GM19035 (cell line): ENCODE measurements at regions not wholly inside any gene's neighbourhood (a gene's known extent, or its start where the extent isn't known, plus 50 kb on each side); places are given as distances from the start of the nearest gene placed in this dataset.

Experiments used
- ATAC-seq: cut with Tn5 transposase; IDR thresholded peaks from one replicate; pipeline ENCODE4 v1.9.1; 2021; ENCODE audit not compliant: unreplicated experiment

DNA sequence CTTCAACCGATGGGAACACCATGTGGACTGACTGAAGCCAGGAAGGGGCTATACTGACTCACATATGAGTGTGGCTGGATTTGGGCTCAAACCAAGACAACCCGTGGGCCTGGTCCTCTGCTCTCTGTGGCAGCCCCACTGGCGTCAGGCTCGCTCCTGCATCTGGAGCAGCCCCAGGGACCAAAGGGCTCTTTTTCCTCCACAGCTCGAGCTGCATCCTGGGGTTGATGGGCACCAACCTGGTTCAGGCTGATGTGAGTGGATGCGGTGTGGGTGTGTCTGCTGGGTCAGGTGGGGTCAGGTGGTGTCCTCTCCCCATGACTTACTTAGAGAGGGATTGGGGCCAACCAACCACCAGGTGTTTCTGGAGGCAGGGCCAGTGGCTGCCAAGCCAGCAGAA lies 303.0 kb upstream of the AJAP1 start:
- ATAC-seq: no peak

DNA sequence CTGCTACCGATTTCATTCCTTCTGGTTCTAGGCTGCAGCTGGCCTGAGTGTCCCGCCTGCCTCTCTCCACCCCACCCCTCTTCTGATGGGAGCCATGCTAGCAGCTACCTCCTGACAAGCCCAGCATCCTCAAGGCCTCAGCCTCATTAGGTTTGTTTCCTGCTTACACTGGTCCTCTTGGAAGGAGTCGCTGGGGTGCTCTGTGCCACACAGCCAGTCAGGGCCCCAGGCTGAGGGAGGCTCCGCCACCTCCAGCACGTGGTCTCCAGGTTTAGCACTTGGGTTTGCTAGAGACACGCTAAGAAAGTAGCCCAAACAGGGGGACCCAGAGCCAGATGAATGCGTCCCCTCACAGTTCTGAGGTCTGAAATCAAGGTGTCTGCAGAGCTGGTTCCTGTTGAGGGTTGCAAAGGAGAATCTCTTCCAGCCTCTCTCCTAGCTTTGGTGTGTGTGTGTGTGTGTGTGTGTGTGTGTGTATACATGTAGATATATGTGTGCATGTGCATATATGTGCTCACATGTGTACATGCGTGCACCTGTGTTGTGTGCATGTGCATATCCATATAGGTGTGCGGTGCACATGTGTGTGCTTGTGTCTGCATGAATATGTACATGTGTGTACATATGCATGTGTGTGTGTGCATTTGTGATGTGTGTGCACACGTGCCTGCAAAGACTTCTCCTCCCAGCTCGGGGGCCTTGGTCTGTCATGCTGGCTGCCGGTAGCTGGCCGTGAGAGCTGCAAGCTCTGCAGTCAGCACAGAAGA lies 301.1 kb upstream of the AJAP1 start:
- ATAC-seq: no peak

DNA sequence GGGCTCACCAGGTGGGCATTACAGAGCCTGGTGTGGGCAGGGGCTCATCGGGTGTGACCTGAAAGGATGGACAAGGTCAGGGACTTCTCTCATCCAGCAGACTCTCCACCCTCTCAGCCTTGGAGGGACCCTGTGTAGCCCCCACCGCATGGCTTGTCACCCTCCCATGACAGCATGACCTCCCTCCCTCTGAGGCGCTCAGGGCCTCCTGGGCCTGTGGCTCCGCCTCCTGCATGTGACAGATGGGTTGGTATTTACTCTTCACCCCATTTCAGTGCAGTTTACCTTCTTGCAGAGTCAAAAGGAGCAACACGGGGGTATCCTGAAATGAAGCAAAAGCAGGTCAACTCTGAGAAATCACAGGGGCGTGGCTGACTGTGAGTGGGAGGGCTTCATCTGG lies 298.6 kb upstream of the AJAP1 start:
- ATAC-seq: no peak

DNA sequence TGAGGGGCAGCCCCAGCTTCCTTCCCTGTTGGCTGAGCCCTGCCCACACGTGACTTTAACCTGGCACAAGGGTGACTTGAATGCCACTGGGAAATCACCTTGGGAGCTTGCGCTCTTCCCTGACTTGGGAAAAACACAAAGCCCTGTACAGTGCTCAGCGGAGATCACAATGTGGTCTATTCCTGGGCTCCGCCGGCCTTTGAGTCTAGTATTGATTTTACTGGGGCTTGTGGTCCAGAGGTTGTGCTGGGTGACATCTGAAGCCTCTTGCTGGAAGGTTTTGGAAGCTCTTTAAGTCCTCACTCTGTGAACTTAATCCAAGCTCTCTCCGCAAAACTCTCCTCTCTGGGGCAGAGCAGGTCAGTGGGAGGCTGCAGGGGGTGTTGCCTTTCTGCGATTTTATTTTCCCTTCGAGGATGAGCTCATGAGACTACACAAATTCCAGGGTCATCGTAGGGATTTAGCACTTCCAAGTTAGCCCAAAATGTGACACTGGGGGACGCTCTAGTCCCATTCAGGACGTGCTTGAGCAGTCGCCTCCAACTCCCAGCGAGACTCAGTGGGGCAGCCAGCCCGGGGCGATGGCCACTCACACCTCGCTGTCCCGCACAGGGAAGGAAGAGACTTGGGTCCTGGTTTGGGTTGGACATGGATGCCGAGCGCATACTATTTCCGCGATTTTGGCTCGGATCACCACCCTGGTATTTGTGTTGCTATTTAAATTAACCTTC lies 291.9 kb upstream of the AJAP1 start:
- no peak for ATAC-seq

DNA sequence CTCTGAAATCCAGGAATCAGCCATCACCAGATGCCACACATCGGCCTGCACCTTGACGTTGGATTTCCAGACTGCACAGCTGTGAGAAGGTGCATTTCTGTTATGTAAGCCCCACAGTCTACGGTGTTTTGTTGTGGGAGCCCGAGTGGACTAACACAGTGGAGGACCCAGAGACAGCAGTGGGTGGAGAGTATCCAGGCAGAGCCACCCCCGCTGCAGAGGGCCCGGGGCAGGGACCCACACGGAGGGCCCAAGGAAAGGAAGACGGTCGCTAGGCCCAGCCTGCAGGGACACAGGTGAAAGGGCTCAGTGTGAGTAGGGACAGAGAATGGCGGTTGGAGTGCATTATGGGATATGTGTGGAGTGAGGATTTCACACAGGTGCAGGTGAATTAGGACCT lies 288.3 kb upstream of the AJAP1 start:
- no peak for ATAC-seq

DNA sequence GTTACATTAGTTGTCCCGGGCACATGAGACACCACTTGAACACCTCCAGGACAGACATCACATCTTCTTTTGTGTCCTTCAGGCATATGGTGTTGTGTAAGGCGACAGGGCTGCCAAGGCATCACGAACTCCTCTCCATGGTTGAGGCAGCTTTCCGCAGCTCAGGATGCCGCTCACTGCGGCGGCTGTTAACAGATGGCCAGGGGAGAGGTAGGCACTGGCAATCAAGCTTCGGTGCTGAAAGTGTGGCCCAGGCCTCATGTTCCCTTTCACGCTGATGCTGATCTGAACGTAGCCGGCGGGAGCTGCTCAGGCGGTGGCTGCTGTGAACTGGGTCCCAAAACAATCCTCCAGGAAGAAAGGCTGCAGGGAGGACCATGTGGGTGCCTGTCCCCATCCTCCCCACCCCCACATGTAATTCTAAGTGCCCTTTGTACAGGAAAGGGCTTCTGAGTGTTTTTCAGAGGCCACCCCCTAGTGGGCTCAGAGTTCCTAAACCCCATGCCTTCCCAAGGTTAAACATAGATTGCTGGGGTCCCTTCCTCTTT lies 287.1 kb upstream of the AJAP1 start:
- no peak for ATAC-seq

DNA sequence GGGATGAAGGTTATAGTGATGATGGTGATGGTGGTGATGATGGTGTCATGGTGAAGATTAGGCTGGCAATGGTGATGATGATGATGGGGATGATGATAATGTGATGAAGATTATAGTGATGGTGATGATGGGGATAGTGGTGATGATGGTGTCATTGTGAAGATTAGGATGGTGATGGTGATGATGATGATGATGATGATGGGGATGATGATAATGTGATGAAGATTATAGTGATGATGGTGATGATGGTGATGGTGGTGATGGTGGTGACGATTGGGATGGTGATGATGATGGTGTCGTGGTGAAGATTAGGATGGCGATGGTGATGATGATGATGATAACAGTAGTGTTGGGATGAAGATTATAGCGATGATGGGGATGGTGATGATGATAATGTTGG lies 285.1 kb upstream of the AJAP1 start:
- ATAC-seq: no peak

DNA sequence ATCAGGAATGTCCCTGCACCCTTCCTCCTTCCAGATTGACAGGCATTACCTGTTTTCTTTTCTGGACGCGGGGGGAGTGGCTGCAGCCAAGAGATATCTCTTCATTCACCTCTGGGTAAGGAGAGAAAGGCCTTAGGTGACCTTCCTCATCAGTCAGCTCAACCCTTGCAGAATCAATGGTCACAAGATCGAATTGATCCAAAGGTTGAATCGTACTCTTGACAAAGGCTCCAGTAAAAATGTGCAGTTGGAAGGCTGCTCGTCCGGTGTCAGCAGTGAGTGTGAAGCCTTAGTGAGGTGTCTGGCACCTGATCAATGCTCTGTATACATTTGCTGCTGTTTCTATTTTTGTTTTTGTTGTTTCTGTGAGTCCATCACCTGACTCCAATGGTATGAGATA lies 282.6 kb upstream of the AJAP1 start:
- no peak for ATAC-seq

DNA sequence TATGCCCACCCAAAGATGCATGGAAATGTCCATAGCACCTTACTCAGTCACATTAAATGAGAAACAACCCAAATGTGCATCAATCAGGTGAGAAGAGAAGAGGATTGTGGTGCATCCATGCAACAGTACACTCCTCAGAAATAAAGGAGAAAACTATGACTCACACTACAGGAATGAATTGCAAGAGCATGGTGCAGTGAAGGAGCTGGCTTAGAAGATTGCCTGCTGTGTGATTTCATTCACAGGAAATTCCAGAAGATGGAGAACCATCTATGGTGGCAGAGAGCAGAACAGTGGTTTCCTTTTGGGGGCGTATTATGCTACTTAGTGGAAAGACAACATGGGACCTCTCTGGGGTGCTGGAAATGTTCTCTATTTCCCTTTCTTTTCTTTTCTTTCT lies 278.6 kb upstream of the AJAP1 start:
- no peak for ATAC-seq

DNA sequence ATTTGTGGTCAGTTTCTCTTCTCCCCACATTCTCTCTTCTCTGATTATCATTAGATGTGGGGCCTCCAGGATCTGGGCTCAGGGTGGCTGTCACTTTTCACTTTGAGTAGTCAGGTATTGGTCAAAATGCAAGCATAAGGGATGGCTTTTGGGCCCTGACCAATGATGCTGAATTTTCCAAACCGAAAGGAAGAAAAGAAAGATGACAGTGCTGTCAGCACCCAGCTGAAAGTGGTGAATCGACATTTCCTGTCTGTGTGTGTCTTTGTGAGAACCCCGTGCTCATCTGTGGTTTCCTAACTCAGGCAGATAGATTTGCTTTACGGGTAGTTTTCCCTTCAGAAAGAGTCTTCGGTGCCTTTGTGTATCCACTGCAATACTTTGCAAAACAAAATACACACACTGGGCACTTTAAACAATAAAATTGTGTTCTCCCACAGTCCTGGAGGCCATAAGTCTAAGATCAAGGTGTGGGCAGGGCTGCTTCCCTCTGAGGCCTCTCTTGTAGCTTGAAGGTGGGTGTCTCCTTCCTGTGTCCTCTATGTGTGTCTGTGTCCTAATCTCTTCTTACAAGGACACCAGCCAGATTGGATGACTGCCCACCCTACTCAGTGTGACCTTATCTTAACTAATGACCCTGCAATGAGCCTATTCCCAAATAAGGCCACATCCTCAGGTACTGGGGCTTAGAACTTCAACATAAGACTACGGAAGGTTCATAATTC lies 274.8 kb upstream of the AJAP1 start:
- no peak for ATAC-seq

DNA sequence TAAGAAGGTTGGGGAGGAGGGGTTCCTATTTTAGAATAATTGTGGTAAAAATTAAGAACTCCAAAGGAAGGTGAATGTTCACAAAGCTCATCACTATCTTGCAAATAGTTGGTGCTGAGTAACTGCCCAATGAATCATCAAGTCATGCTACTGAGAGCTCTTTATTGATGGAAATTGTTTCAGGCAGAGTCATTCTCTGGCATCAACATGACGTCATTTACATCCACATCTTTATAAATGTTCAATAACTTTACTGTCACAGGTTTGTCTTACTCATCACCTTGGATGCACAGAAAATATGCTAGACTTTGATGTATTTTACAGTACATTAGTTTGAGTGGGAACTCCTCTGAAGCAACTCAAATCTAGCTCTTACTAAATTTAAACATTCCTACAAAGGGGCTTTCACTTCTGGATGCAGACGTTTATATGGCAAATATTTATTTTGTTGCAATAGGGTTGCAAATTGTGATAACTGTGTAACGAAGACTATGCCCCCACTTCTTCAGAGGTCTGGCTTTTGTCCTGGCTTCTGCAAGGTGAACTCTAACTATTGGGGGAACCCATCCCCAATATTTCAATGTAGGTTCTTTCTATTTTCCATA lies 273.7 kb upstream of the AJAP1 start:
- no peak for ATAC-seq

DNA sequence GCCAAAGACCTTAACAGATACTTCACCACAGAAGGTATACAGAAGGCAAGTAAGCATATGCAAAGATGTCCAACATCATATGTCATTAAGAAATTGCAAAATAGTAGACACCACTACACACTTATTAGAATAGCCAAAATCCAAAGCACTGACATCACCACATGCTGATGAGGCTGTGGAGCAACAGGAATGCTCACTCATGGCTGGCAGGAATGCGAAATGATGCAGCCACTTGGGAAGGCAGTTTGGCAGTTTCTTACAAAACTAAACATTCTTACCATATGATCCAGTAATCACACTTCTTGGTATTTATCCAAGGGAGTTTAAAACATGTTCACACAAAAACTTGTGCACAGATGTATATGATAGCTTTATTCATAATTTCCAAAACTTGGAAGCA lies 261.2 kb upstream of the AJAP1 start:
- ATAC-seq: no peak

DNA sequence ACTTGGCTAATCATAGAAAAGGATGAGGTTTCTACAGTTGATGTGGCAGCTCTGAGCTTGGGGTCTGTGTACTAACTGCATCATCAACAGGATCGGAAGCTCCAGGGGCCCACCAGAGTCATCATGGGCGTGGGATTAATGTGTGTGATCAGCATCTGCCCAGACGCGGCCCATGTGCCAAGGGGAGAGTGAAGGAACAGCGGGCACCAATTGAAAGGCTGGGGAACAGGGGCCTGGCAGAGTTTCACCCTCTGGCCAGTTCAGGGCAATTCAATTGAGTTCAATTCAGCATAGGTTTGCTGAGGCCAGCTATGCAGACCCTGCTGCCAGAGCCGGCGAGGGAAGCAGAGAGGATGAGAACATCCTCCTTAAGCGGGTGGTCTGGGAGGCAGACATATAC lies 260.0 kb upstream of the AJAP1 start:
- no peak for ATAC-seq

DNA sequence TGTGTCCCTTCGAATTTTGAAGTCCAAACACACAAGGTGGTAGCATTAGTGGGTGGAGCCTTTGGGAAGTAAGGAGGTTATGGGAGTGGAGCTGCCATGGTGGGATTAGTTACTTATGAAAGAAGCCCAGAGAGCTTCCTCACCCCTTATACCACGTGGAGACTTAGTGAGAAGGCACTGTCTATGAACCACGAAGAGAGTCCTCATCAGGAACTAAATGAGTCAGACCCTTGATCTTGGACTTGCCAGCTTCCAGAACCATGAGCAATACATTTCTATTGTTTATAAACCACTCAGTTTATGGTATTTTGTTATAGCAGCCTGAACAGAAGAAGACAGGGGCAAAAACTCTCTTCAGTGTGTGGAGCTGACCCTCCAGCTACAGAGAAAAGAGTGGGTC lies 259.3 kb upstream of the AJAP1 start:
- ATAC-seq: no peak

DNA sequence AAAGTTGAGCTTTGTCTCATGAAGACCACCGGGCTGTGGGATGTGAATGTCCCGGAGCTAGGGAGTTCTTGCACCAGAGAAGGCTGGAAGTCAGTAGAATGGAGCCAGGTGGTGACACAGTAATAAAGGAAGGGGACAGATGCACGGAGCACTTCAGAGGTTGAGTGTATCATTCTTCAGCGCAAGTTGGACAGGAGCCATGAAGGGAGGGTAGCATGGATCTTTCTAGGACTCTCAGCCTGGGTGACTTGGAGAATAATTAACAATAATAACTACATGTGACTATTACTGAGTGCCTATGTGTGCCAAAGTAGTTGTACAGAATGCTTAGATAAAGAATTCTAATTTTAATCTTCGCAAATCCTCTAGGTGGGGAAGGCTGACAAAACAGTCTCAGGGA lies 258.7 kb upstream of the AJAP1 start:
- ATAC-seq: no peak

DNA sequence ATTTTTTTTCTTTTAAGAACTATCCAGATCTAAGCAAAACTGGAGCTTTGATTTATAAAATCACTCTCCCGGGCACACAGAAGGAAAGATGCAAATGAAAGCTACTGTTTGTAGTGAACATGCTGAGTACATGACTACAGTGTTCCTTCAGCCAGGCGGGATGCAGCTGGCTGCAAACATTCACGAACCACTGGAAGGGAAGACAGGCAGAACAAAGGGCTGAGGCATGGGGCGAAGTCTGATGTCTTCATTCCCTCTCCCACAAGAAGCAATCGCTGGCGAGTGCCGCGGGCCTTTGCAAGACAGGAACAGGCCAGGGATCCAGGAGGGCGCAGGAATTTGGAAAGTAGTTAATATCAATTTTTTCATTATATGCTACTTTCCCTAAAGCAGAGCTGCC lies 257.9 kb upstream of the AJAP1 start:
- ATAC-seq: no peak

DNA sequence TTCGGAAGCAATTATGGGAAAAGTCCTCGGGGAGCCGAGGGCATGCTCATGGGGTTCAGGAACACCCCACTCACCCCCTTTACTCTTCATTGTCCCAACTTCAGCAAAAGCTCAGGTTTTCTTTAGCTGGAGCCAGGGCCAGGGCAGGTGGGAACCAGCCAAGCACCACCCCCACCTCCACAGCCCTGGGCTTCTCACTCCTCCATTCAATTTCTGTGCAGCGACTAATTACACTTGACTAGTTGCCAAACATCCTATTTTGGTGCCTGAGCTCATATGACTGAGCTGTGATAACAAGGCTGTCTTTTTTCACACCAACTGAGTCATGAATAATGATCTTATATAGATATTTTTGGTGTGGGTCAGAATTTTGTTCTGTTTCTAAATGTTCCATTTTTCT lies 257.2 kb upstream of the AJAP1 start:
- ATAC-seq: no peak

DNA sequence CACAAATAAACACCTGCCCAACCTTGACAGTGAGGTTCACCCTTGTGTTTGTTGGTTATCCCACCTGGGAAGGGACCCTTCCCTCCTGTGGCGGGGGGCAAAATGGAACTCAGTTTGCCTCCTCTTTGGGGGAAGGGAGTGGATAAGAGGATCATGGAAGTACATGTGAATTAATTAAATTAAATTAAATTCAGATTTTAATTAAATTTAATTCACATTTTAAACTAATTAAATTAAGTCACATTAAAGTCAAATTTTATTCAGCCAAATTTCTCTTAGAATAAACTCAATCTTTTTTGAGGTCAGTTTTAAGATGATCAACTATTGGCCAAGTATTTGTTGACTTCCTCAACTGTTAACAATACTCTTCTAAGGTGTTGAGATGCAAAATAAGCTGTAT lies 252.4 kb upstream of the AJAP1 start:
- ATAC-seq: no peak

DNA sequence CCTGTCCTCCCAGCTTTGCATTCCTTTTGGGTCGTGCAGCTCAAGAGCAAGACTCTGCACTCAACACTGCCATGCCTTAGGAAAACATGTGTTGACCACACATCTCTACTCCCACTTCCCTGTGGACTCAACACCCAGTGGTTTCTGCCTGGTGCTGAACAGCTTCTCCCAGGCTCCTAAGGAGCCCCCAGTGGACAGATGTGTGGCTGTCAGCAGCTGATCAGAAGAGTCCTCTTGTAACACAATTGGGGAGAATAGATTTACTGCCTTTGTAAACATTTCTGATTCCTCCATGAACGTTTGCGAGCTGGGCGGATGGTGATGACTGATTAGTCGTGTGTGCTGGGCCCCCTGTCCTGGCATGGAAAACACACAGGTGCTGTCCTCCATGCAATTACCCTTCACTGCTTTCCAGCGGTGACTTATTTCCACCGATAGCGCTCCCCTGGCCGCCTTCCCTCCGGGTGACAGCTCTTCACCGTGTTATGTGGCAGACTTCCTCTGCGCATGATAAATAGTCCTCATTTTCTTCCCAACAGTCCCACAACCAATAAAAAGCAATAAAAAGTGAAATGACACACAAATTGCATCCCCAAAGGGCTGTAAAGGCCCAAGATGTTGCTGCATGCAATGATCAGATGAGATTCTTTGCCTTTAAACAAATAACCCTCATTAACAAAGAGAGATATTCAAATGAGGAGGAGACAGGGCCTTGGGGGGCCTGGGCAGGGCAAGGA lies 249.4 kb upstream of the AJAP1 start:
- no peak for ATAC-seq

DNA sequence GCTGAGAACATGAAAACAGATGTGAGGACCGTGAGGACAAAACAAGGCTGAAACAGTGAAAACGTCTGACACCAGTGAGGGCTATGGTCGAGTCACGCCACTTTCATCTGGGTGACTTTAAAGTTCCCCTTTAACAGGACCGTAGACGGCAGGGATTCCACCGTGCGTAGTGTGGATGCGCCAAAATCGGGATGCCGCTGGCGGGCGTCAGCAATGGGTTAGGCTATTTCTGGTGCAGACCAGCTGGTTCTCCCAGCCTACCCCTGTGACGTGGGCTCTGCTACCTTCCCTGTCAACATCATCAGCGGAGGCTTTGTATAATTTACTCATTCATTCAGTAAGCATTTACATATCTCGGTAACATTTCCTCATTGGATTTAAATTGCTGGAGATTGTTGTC lies 246.6 kb upstream of the AJAP1 start:
- ATAC-seq: no peak

DNA sequence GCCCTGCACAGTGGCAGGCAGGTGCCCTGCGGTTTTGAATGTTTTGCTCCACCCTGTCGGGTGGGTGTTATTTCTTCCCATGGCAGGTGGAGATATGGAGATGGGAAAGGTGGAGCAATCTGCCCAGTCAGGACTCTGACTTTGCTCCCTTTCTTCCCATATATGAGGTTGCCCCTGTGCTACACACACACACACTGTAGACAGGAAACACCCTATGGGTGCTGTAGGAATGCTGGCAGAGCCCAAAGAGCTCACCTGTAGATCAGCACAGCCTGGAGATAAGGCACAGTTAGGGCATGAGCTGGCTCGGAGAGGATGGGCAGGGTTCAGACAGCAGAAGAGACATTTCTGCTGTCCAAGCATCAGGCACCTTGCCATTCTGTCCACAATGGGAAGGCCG lies 246.0 kb upstream of the AJAP1 start:
- no peak for ATAC-seq
